ENCODE measurements at regions not wholly inside any gene's neighbourhood (a gene's known extent, or its start where the extent isn't known, plus 50 kb on each side); places are given as distances from the start of the nearest gene placed in this dataset.

DNA sequence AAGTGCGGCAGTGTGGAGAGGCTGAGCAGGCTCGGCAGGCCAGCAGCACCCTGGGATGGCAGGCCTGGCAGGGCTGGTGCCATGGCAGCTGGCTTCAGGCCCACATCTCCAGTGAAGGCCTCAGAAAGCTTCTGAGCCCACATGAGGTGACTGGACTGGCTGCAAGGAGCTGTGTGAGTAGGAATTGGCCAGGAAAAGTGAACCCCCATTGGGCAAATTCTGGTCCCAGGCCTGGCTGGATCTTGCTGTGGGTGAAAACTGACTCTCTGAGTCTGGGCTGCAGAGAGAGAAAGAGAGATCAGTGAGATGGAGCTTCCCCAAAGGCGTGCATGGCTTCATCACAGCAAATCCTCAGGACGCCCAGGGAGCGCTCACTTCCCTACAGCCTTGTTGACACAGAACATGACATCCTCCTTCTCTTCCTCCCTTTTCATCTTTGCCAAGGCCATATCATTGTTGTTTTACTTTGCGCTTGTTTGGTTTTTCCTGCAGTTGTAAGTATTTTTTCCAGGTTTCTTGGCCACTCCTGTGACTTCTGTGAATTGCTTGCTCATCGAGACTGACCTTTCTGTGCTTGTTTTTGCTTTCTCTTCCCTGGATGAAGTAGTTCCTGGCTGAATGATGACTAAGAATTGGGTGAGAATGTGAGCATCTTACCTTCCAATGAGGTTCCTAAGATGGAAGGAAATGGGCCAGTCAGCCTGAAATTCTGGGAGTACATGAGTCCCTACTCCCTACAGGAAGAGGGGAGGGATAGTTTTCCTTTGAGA, 299.1 kb downstream of the TLE3 start:
- TF ChIP-seq CTCF (conservative IDR thresholded peaks at IDR 0.05 in 1 of 2, IDR thresholded peaks at IDR 0.05 in 1 of 2; ENCODE audit: low read depth in 1 of 2, low read length in 2 of 2) = no peak
- TF ChIP-seq EZH2 (IDR thresholded peaks at IDR 0.05; ENCODE audit: low read length, missing control alignments) = no peak
